HG03460 (cell line): ENCODE measurements at regions not wholly inside any gene's neighbourhood (a gene's known extent, or its start where the extent isn't known, plus 50 kb on each side); places are given as distances from the start of the nearest gene placed in this dataset.
"Not testable (repeated sequence)": the region's sequence is repeated elsewhere in the genome, so short reads cannot be mapped to it uniquely, and the experiment has no call there.

Source experiments
- ATAC-seq: cut with Tn5 transposase; IDR thresholded peaks from one replicate; pipeline ENCODE4 v1.9.1; 2021; ENCODE audit not compliant: unreplicated experiment

GRCh38 chr14:34139160-34140121 is 188.6 kb upstream of the EGLN3 start:
- not testable (repeated sequence) for ATAC-seq

DNA sequence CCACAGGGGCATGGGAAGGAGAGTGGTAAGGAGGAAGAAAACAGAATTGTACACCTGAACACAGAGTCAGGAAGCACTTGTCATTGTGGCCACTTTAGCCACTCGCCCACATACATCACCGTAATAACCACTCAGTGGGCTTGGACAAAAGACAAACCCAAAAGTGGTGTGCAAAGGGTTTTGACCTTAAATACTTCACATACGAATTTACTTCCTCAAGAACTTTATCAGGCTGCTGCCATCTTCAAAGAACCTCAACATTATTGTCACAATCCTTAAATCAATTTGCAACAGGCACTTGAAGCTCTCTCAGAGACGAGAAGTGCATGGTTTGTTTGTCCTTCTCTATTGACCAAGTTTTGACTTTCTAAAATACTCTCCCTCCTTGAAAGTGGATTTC is 187.3 kb upstream of the EGLN3 start:
- no peak for ATAC-seq

GRCh38 chr14:34137001-34137745 is 186.3 kb upstream of the EGLN3 start:
- no peak for ATAC-seq

DNA sequence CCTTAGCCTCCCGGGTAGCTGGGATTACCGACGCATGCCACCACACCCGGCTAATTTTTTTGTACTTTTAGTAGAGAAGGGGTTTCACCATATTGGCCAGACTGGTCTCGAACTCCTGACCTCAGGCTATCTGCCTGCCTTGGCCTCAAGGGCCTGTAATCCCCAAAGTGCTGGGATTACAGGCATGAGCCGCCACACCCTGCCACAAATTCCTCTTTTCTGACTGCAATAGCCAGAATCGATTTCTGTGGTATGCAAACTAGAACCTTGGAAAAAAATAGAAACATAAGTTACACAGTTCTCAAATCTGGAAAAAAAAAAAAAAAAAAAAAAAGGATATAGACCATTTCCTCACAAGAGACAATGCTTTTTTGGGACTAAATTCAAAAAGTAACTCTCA is 184.6 kb upstream of the EGLN3 start:
- ATAC-seq: no peak

GRCh38 chr14:34134484-34134883 is 183.6 kb upstream of the EGLN3 start:
- ATAC-seq: no peak

DNA sequence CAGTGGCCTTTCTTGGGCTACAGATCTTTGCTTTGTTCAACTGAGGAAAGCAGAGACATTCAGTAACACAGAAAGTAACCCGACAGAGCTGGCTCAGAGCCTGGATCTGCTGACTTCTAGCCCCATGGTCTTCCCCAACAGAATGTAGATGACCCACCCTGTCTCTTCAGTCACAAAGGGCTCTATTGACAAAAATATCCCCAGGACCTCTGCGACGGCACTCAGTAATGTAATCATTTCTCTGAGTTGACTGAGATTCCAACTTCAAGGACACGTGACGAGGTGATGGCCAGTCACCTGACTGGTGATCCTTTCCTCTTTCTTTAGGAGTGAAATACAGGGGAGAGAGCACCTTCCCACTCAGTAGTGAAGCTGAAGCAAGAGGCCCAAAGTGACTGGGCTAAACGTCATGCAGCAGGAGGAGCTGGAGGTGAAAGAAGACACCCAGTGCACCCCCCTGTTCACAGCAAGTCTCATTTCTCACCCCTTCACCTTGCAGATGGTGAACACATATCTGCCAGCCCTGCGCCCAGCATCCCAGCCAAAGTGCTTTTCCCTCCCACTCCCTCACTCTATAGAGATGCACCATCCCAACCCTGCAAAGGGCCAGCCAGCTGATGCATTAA is 179.2 kb upstream of the EGLN3 start:
- ATAC-seq: no peak

DNA sequence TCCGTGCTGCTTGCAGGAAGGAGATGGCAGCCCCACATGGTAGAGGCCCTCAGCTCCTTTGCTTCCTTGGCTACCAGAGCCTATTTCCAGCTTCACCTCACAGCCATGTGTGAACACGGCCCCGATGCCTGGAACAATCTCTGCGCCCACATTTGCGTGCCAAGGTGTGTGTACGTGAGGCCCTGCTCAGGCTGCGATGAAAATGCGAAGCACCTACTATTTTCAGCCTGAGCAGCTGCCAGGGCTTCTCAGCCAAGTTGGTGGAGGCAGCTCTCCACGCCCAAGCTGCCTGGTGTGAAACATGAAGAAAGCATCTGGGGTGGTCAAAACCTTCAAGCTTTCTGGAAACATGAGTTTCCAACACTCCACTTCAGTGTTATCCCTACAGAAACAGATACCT is 177.8 kb upstream of the EGLN3 start:
- ATAC-seq: no peak

GRCh38 chr14:34126586-34126985 is 175.7 kb upstream of the EGLN3 start:
- ATAC-seq: no peak

GRCh38 chr14:34124585-34124984 is 173.7 kb upstream of the EGLN3 start:
- ATAC-seq: no peak

GRCh38 chr14:34122650-34123049 is 171.8 kb upstream of the EGLN3 start:
- ATAC-seq: no peak

DNA sequence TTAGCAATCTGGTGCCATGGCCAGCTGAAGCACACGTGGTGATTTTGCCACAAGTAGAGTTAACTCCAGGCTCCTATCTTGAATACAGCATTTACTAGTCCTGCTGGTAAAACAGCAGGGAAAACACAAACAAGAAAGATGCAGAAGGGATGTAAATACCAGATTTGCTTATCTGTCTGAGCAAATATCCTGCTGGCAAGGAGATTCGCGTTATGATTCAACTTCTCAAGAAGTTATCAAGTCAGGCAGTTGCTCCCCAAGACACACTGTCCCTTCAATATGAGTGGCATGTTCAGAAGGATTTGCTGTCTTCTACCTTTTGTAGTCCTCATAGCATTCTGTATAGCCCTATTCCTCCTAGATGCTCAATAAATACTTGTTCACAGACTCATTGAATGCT is 171.2 kb upstream of the EGLN3 start:
- ATAC-seq: no peak

GRCh38 chr14:34120185-34120977 is 169.5 kb upstream of the EGLN3 start:
- no peak for ATAC-seq

GRCh38 chr14:34119107-34119858 is 168.4 kb upstream of the EGLN3 start:
- ATAC-seq: no peak

- no peak for ATAC-seq
Measured at GRCh38 chr14:34113991-34114390, 163.1 kb upstream of the EGLN3 start.

DNA sequence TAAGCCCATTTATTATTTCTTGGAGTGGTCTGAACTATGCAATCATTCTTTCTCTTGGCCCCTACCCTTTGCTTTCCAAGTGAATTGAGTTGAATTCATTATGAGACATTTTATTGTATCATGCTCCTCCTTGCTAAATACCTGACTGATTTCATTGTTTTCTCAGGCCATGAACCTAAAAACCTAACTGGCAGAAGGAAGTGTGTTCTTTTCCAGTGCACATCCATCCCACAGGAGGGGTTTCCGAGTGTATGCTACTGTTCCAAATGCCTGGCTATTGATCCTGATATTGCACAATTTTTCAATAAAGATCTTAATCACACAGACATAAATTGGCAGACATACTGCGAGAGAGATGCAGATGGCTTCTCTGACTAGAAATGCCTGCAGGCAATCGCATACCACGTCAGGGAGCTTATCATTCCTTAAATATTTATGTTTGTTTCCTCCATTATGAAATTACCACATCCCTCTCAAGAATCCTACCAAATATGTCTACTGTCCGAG is 162.2 kb upstream of the EGLN3 start:
- no peak for ATAC-seq

- ATAC-seq: no peak
Measured at GRCh38 chr14:34111953-34112352, 161.1 kb upstream of the EGLN3 start.

- ATAC-seq: no peak
Measured at GRCh38 chr14:34111505-34111904, 160.6 kb upstream of the EGLN3 start.

DNA sequence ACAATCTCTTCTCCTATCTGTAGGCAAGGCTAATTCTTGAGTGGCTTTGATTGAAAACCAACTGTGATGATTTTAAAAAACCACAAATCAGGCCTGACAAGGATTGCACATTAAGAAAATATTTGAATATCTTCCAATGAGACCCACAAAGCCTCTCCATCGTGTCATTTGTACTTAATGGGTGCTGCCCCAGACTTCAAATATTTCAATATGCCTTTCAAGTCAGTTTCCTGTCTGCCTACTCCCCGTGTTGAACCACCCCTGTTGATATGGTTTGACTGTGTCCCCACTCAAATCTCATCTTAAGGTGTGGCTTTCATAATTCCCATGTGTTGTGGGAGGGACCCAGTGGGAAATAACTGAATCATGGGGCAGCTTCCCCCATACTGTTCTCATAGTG is 159.7 kb upstream of the EGLN3 start:
- no peak for ATAC-seq

DNA sequence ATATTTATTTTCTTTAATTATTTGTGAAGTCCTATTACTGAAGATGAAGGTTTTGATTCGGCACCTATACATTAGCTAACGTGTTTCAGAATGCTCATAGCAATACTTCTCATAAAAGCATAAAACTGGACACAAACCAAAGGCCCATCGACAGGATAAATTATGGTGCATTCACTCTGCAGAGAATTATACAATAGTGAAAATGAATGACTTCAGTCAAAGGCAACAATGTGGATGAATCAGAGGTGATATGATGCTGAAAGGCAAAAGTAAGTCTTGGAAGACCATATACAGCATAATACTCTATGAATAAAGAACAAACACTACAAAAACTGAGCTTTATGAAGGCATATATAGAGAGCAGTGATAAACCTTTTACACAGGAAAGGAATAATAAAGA is 156.6 kb upstream of the EGLN3 start:
- ATAC-seq: no peak

GRCh38 chr14:34106310-34106709 is 155.4 kb upstream of the EGLN3 start:
- ATAC-seq: no peak
